Activated naive CD4-positive, alpha-beta T cell treated with anti-CD3 and anti-CD28 coated beads, Interleukin-2, amount 50 U/mL, for 72 hours (primary cell): ENCODE measurements at regions not wholly inside any gene's neighbourhood (a gene's known extent, or its start where the extent isn't known, plus 50 kb on each side); places are given as distances from the start of the nearest gene placed in this dataset.

Experiments
- ATAC-seq, 2 donors: fragments of 150-1000 bp; cut with Tn5 transposase; 2 replicates each; pipeline ENCODE4 v1.10.0; 2021; ENCODE audit warnings: mild to moderate bottlenecking in 2 of 2, moderate library complexity in 2 of 2
- DNase-seq, 2 donors: peaks; one replicate each; pipeline ENCODE4 v3.0.0; 2021 to 2022; ENCODE audit warnings: low spot score in 2 of 2
- H3K27ac Mint-ChIP-seq, 2 donors: one replicate each; pipeline ENCODE4 v1.8.0; 2022; ENCODE audit warnings: mild to moderate bottlenecking in 2 of 2, mixed read lengths in 2 of 2
- H3K36me3 Mint-ChIP-seq, 2 donors: one replicate each; pipeline ENCODE4 v1.8.0; 2022; ENCODE audit warnings: mixed read lengths in 2 of 2
- H3K9me3 Mint-ChIP-seq, 2 donors: one replicate each; pipeline ENCODE4 v1.8.0; 2022; ENCODE audit warnings: mixed read lengths in 2 of 2

DNA sequence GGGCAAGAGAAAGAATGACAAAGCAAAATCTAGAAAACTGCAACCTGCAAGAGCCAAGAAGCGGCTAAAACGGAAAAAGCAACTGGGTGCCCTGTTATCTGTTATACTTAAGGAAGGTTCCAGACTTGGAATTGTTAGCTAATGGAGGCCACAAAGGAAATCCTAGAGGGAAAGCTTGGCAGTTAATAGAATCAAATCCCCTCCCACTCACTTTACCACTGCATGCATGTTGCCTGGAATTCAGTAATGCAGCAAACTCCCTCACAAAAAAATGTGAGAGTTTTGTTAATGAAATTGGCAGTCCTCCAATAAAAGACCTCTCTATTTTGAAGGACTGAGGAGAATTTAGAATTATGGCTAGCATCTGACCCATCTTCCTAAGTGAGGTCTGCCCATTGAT lies 164.2 kb upstream of the SOX5 start:
- H3K9me3 Mint-ChIP-seq: no peaks in the 10 kb centered on the region
- ATAC-seq (no peak), DNase-seq (no peak)
- H3K36me3 Mint-ChIP-seq: no peaks in the 10 kb centered on the region
- no peak overlapping the region for H3K27ac Mint-ChIP-seq

DNA sequence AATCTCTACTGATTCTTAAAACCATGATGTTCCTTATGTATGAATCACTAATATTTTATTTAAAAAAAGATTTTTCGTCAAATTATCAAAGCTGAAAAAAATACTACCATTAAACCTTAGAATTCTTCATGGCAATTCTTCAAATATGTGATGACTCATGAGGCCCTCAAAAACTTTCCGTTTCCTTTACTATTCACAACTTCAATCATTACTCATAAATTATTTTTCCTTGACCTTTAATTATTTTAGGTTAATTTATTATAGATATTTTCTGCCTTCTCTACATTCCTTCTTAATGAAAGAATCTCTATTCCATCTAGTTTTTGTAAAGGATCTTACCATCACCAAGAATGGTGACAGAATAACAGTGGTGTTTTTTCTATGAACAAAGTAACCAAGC lies 162.1 kb upstream of the SOX5 start:
- H3K36me3 Mint-ChIP-seq: no peaks in the 10 kb centered on the region
- no peak for DNase-seq
- no peaks in the 10 kb centered on the region for H3K9me3 Mint-ChIP-seq

DNA sequence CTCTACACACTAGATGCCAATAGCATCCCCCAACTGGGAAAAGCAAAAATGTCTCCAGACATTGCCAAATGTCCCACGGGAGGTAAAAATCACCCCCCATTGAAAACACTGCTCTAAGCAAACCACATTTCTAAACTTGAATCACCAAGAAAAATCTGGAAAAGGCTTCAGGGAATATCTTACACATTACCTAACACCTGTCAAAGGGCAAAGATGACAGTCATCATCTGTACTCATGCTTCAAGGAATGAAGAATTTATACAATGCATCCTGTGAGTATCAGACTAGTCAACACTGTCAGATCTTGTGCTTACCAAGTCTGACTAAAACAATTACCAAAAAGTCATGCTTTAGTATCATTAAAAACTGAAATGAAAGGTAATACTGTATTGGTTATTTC lies 161.6 kb upstream of the SOX5 start:
- Mint-ChIP-seq H3K9me3 (no peaks in the 10 kb centered on the region), H3K36me3 (no peaks in the 10 kb centered on the region), H3K27ac (no peak overlapping the region)
- DNase-seq (no peak), ATAC-seq (no peak)

More for the DNA sequence above, 162.1 kb upstream of the SOX5 start:
- no peak overlapping the region for H3K27ac Mint-ChIP-seq
- no peak for ATAC-seq

DNA sequence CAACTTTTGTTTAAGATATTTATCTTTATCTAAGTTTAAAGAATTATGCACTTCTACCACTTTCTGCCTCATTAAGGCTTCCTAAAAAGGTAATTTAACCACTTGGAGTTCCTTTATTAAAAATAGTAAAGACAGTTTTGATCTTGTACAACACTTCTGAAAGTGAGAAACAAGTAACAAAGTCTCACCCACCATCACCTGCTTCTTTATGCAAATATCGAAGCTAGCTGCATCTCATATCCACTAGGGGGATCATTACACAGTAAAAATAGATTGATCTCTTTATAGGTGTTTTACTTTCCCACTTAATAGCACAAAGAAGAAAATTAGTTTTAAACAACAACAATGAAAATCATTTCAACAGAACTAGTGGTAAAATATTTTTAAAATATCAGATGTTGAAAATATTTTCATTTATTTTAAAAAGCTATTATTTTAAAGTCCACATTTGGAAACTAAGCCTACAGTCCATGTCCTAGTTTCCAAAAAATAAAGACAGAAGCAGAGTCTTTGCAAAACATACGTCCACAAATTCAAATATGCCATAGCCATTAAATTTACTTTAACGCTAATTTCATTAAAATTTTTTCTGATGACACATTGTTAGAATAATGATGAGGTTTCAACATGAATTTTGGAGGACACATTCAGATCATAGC lies 160.0 kb upstream of the SOX5 start:
- Mint-ChIP-seq H3K36me3 (no peaks in the 10 kb centered on the region), H3K9me3 (no peaks in the 10 kb centered on the region), H3K27ac (no peak overlapping the region)
- DNase-seq (no peak), ATAC-seq (no peak)

DNA sequence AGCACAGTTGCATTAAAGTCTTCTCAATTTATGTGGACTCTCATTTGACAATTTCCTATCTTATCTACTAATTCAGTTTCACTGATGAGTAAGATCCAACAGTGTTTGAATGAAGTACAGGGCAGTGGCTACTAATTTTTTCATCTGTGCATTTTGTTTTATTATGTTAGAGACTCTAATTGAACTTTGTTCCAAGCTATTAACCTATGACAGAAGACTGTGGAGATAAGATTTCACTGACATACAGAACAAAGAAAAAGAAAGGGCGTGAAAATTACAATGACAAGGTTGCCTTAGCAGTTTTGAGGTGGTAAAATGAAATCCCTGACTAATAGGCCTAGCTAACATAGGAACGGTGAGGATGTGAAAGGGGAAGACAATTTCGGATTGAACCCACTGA lies 153.2 kb upstream of the SOX5 start:
- ATAC-seq (no peak), DNase-seq (no peak)
- Mint-ChIP-seq H3K27ac (no peak overlapping the region), H3K36me3 (no peaks in the 10 kb centered on the region), H3K9me3 (peaks cover 0 to 3% of the 10 kb centered on the region in 2 donors)

DNA sequence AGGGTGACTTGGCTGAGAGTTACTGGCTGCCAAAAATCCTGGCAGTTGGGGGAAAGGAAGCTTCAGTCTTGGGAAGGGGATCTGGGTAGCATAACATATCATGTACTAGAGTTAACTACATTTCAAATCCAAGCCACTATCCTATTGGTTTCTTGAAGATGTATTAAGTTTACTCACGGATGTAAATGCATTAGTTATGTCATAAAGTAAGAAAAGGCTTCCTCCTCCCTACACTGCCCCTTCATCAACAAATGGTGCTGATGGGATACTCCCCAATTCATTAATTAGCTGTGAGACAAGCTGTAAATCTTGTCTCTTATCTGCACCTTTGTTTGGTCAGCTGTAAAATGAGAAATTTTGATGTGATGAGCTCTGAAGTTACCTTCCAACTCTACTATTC lies 150.1 kb upstream of the SOX5 start:
- no peak for ATAC-seq
- Mint-ChIP-seq H3K9me3 (peaks cover 7 to 11% of the 10 kb centered on the region in 2 donors), H3K36me3 (no peaks in the 10 kb centered on the region), H3K27ac (no peak overlapping the region)
- no peak for DNase-seq

DNA sequence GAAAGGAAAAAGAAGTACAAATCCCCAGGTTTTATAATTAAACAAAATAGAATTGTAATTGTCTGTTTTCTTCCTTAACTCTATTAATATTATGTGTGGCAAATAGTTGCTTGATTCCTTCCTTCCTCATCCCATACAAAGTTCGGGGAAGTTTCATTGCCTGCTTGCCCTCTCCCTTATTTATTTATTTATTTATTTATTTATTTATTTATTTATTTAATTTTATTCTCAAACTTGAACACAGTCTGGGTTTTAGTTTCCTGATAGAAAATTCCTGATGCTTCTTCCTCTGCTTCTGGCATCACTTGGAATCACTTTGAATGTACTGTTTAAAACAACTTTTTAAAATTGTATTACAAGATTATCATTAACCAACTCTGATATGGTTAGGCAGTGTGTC lies 145.8 kb upstream of the SOX5 start:
- no peaks in the 10 kb centered on the region for H3K36me3 Mint-ChIP-seq
- no peak overlapping the region for H3K27ac Mint-ChIP-seq
- DNase-seq: no peak
- no peak for ATAC-seq
- peaks cover 4 to 16% of the 10 kb centered on the region in 2 donors for H3K9me3 Mint-ChIP-seq

DNA sequence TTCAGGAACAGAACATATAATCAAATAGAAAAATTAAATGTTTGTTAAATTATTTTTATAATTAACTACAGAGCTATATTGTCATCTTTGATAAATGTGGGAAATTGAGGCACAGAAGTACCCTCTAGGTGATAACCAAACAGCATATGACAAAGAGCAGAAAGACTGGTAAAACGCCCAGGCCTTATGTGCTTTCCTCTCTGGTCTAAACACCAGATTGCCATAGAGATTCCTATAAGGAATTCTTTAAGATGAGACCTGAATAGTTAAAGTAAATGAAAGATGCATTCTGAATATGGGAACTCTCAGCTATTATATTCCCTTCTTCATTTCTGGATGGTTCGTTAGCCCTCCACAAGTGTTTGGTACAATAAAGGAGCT lies 140.0 kb upstream of the SOX5 start:
- DNase-seq: no peak
- Mint-ChIP-seq H3K27ac (no peak overlapping the region), H3K36me3 (no peaks in the 10 kb centered on the region), H3K9me3 (peaks cover 0 to 4% of the 10 kb centered on the region in 2 donors)
- no peak for ATAC-seq

DNA sequence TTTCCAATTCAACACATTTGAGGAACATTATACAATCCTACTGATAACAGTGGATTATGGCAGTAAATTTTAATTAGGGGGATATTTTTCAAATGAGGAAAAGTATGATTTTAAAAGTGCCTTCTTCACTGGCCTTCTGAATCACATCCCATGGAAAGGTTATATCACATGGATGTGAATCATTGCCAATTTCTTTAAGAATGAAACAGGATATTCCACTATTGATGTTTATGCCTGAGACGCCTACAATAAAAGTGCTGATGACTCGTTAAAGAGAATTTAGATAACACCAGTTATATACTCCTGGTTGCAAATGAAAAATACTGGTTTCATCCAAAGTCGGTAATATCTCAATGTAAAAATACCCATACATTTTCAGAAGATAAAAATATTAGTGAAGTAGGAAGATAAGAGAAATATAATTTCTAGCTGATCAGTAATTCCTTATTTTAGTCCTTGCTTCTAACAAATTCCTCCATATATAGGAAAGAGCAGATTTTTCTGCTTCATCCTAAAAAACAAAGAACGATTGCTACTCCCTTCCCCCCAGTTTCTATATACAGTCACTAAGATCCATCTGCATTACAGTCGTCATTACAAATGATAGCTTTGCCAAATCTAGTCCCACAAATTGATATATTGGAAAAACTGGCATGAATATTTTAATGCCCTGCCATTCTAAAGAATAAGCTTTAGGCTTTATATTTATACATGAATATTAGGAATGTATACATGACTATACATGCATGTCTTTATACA lies 139.5 kb upstream of the SOX5 start:
- ATAC-seq (no peak), DNase-seq (no peak)
- no peaks in the 10 kb centered on the region for H3K36me3 Mint-ChIP-seq
- H3K9me3 Mint-ChIP-seq: peaks cover 0 to 4% of the 10 kb centered on the region in 2 donors
- no peak overlapping the region for H3K27ac Mint-ChIP-seq

DNA sequence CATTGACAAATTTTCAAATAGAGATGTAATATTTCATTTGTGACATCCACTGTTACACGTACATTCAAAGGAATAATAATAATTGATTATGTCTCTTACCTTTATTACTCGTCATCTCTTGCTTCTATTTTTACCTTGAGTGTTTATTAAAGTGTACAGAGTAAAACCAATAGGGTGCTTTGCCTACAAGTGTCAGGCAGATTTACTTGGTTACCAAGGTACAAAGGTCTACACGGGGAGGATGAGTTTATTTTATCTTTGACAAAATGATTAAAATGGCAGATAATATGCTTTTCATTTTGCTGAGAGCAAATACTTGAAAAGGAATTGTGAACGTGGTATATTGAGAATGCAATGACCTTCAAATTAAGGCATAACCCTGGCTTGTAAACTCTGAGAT lies 137.8 kb upstream of the SOX5 start:
- peaks cover 0 to 4% of the 10 kb centered on the region in 2 donors for H3K9me3 Mint-ChIP-seq
- DNase-seq: no peak
- H3K27ac Mint-ChIP-seq: no peak overlapping the region
- no peaks in the 10 kb centered on the region for H3K36me3 Mint-ChIP-seq
- no peak for ATAC-seq

DNA sequence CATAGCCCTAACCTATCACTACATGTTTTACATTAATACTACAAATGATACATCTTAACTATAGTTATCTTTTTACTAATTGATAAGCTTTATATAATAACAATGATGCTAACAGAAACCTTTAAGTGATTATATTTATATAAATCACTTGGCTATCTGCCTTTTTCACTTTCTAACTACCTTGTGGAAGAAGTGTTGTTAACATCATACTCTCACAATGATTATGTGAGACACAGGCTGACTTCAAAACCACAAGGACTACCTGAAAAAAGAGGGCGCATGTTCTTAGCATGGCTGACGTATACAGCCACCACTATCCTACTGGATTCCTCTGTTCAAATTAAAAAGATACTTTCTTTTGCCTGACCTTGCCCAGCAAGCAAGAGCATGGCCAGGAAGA lies 135.3 kb upstream of the SOX5 start:
- no peak for DNase-seq
- H3K27ac Mint-ChIP-seq: no peak overlapping the region
- no peaks in the 10 kb centered on the region for H3K36me3 Mint-ChIP-seq
- ATAC-seq: peak in 1 of 2 donors; percentile 32
- peaks cover 0 to 4% of the 10 kb centered on the region in 2 donors for H3K9me3 Mint-ChIP-seq

DNA sequence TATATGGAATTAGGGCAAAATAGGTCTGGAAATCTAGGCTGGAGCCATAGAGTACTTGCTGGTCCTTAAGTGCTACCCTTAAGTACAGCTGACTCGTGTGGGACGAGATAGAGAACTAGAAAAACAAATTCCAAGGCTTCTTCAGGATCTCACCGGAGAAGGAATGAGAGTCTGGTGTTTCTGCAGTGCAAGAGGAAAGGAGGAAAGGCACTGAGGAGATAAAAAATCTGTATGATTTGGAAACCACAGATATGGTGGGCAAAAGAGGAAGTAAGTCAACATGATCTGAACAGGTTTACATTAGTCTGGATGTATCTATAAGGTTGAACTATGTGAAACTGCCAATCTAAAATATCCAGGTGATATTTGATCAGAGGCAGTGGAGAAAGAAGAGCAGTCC lies 134.4 kb upstream of the SOX5 start:
- Mint-ChIP-seq H3K27ac (no peak overlapping the region), H3K9me3 (peaks cover 0 to 4% of the 10 kb centered on the region in 2 donors), H3K36me3 (no peaks in the 10 kb centered on the region)
- ATAC-seq (no peak), DNase-seq (no peak)

DNA sequence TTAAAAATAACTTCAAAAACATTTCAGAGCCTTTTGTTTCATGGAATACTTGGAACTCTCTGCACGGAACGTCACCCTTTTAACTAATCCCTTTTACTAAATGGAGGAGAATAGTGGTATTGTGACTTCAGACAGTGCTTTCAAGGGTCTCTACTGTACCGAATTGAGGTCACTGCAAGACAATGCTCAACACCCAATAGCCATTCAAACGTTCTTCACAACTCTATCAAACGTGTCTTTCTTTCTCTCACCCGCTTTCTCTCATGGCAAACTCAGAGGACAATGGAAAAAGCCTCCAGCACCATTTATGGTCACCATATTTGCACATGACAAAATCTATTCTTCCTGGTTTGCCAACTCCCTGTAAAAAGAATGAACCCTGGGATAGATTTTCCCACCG lies 132.1 kb upstream of the SOX5 start:
- DNase-seq: no peak
- Mint-ChIP-seq H3K27ac (no peak overlapping the region), H3K9me3 (peaks cover 9 to 13% of the 10 kb centered on the region in 2 donors), H3K36me3 (no peaks in the 10 kb centered on the region)
- no peak for ATAC-seq

DNA sequence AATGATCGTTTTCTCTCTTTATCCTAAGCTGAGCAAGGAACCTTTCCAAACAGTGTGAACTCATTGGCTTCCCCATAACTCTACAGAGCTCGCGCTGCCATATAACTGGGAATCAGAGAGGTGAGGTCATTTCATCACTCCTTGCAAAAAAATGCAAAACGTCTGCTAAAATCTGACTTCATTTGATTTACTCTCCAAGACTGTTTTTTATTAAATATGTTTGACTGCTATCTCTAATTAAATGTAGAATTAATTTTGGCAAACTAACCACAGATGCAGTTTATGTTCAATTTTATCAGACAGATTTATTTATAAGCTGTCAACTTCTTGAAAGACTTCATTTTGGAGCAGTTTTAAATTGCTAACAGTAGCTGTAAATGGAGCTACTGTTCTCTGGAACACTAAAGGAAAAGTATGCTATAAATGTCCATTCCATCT lies 131.6 kb upstream of the SOX5 start:
- Mint-ChIP-seq H3K36me3 (no peaks in the 10 kb centered on the region), H3K27ac (no peak overlapping the region), H3K9me3 (peaks cover 9 to 13% of the 10 kb centered on the region in 2 donors)
- no peak for DNase-seq
- ATAC-seq: no peak

DNA sequence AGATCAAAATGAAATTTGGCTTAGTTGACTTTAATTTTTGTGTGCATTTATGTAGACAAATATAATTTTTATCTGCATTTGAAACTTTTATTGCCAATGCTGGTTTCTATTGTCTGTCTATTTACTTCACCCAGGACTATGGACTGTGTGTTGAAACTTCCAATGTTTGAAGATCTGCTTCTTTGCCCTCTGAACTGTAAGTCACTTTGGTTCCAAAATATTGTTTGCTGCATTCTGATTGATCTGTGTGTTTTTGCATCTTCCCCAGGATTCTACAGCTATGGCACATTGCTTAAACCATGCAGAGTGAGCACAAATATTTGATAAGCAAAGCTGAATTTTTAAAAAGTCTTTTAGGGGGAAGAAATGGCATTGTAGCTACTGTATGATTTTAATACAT lies 131.0 kb upstream of the SOX5 start:
- no peaks in the 10 kb centered on the region for H3K36me3 Mint-ChIP-seq
- no peak overlapping the region for H3K27ac Mint-ChIP-seq
- DNase-seq (no peak), ATAC-seq (no peak)
- H3K9me3 Mint-ChIP-seq: peaks cover 9 to 13% of the 10 kb centered on the region in 2 donors

DNA sequence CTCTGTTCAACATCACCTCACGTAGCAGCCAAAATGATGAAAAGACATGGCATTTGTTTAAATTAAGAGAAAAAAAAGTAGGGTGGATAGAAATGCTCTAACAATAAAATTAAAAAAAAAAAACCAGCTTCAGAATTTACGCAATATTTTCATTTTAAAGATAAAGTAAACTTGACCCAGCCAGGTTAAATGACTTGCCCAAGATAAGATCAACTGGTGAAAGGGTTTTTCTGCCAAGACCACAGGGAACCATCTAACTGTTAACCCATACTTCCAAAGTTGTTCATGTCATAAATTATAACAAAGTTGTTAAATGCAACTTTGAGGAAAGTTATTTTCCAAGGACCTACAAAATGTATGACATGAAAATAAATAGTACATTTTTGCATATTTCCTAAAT lies 129.6 kb upstream of the SOX5 start:
- Mint-ChIP-seq H3K9me3 (peaks cover 11 to 13% of the 10 kb centered on the region in 2 donors), H3K36me3 (no peaks in the 10 kb centered on the region), H3K27ac (no peak overlapping the region)
- DNase-seq (no peak), ATAC-seq (no peak)

DNA sequence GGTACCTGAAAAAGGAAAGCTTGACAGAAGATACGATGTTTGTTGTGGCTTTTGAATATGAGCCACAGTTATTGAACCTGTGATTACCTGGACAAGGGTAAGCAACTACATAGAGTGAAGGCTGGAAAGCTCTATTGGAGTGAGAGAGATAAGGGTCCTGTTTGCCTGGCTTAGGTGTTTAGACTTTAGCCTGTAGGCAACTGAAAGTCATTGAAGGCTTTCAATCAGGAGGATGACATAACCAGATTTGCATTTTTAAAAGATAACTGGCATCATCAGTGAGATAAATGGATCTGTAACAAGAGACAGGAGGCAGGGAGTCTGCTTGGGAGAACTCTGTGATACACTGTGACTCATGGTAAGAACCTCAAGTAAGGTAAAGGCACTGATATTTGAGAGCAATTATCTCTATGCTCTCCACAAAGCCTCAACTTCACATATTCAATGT lies 128.9 kb upstream of the SOX5 start:
- DNase-seq (no peak), ATAC-seq (no peak)
- H3K9me3 Mint-ChIP-seq: peaks cover 13% of the 10 kb centered on the region in 2 donors
- H3K27ac Mint-ChIP-seq: no peak overlapping the region
- no peaks in the 10 kb centered on the region for H3K36me3 Mint-ChIP-seq

DNA sequence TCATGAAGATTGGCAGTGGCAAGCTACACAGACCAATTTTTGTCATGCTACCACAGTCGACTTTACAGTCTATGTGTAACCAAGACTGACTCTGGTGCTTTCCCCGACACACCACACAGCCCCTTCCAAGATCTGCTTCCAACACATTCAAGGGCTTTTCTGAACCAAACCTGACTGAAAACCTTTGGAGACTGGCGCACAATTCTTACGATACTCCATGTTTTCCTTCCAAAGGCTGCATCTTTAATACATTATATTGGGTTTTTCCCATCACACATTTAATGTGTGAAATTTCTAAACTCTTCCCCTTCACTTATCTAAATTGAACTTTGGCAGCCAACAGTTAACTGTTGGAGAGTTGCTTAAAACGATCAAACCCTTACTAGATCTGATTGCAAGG lies 127.7 kb upstream of the SOX5 start:
- DNase-seq (no peak), ATAC-seq (no peak)
- Mint-ChIP-seq H3K36me3 (no peaks in the 10 kb centered on the region), H3K9me3 (peaks cover 13% of the 10 kb centered on the region in 2 donors), H3K27ac (no peak overlapping the region)
